ENCODE measurements at regions not wholly inside any gene's neighbourhood (a gene's known extent, or its start where the extent isn't known, plus 50 kb on each side); places are given as distances from the start of the nearest gene placed in this dataset.

GRCh38 chr2:224111576-224111975, 72.5 kb upstream of the SERPINE2 start:
- Mint-ChIP-seq H3K4me1 (no peaks in the 10 kb centered on the region), H3K4me3 (no peak overlapping the region), H3K27ac (no peak overlapping the region), H3K9me3 (peaks cover 15% of the 10 kb centered on the region), H3K27me3 (ENCODE audit: insufficient read depth, low read depth) (no peaks in the 10 kb centered on the region), H3K36me3 (no peaks in the 10 kb centered on the region)
- no peak overlapping the region for H2AFZ ChIP-seq (replicated peaks)
- no peak overlapping the region for H3K4me2 ChIP-seq
- H3K79me2 ChIP-seq (ENCODE audit: low read depth): no peaks in the 10 kb centered on the region
- H3K27me3 ChIP-seq: no peaks in the 10 kb centered on the region
- TF ChIP-seq EZH2 (IDR thresholded peaks at IDR 0.05): no peak
- TF ChIP-seq EZH2phosphoT487 (IDR thresholded peaks at IDR 0.05): no peak
- no peak for TF ChIP-seq CTCF (IDR thresholded peaks at IDR 0.05)
- H3K9ac ChIP-seq: no peak overlapping the region
- no peaks in the 10 kb centered on the region for H3K4me1 ChIP-seq
- H3K4me3 ChIP-seq: no peak overlapping the region
- no peaks in the 10 kb centered on the region for H3F3A ChIP-seq (ENCODE audit: low read depth)
- DNase-seq (ENCODE audit: low spot score): no peak
- H3K27ac ChIP-seq: no peak overlapping the region
- no peaks in the 10 kb centered on the region for H3K36me3 ChIP-seq
- no peaks in the 10 kb centered on the region for H3K9me3 ChIP-seq (ENCODE audit: low read depth)
- H4K20me1 ChIP-seq (ENCODE audit: low read depth): no peaks in the 10 kb centered on the region

- Histone ChIP-seq H3F3A (ENCODE audit: low read depth) (no peaks in the 10 kb centered on the region), H2AFZ (replicated peaks) (no peak overlapping the region), H3K4me2 (no peak overlapping the region), H3K36me3 (no peaks in the 10 kb centered on the region), H3K27me3 (no peaks in the 10 kb centered on the region), H3K9ac (no peak overlapping the region), H3K27ac (no peak overlapping the region), H3K79me2 (ENCODE audit: low read depth) (no peaks in the 10 kb centered on the region), H4K20me1 (ENCODE audit: low read depth) (no peaks in the 10 kb centered on the region), H3K9me3 (ENCODE audit: low read depth) (no peaks in the 10 kb centered on the region), H3K4me1 (no peaks in the 10 kb centered on the region), H3K4me3 (no peak overlapping the region)
- Mint-ChIP-seq H3K4me1 (no peaks in the 10 kb centered on the region), H3K27ac (no peak overlapping the region), H3K36me3 (no peaks in the 10 kb centered on the region), H3K4me3 (no peak overlapping the region), H3K27me3 (ENCODE audit: insufficient read depth, low read depth) (no peaks in the 10 kb centered on the region), H3K9me3 (peaks cover 15% of the 10 kb centered on the region)
- DNase-seq (ENCODE audit: low spot score): no peak
- TF ChIP-seq EZH2 (IDR thresholded peaks at IDR 0.05) (no peak), CTCF (IDR thresholded peaks at IDR 0.05) (no peak), EZH2phosphoT487 (IDR thresholded peaks at IDR 0.05) (no peak)
Observed at GRCh38 chr2:224110811-224111210, 71.7 kb upstream of the SERPINE2 start.

- no peaks in the 10 kb centered on the region for H3K27me3 ChIP-seq
- H3K27ac ChIP-seq: no peak overlapping the region
- H3K9ac ChIP-seq: no peak overlapping the region
- H3K36me3 Mint-ChIP-seq: no peaks in the 10 kb centered on the region
- no peak for DNase-seq (ENCODE audit: low spot score)
- H4K20me1 ChIP-seq (ENCODE audit: low read depth): no peaks in the 10 kb centered on the region
- no peaks in the 10 kb centered on the region for H3K36me3 ChIP-seq
- H3K27me3 Mint-ChIP-seq (ENCODE audit: insufficient read depth, low read depth): no peaks in the 10 kb centered on the region
- no peaks in the 10 kb centered on the region for H3K4me1 ChIP-seq
- no peak overlapping the region for H2AFZ ChIP-seq (replicated peaks)
- H3K9me3 ChIP-seq (ENCODE audit: low read depth): no peaks in the 10 kb centered on the region
- no peak overlapping the region for H3K4me3 Mint-ChIP-seq
- peak overlapping the region; percentile 10 for H3K27ac Mint-ChIP-seq
- no peak overlapping the region for H3K4me2 ChIP-seq
- TF ChIP-seq CTCF (IDR thresholded peaks at IDR 0.05): no peak
- TF ChIP-seq EZH2phosphoT487 (IDR thresholded peaks at IDR 0.05): no peak
- TF ChIP-seq EZH2 (IDR thresholded peaks at IDR 0.05): no peak
- no peaks in the 10 kb centered on the region for H3K79me2 ChIP-seq (ENCODE audit: low read depth)
- peaks cover 9% of the 10 kb centered on the region for H3K9me3 Mint-ChIP-seq
- H3K4me1 Mint-ChIP-seq: no peaks in the 10 kb centered on the region
- no peaks in the 10 kb centered on the region for H3F3A ChIP-seq (ENCODE audit: low read depth)
- H3K4me3 ChIP-seq: no peak overlapping the region
Observed at GRCh38 chr2:224109751-224110150, 70.7 kb upstream of the SERPINE2 start.

GRCh38 chr2:224106794-224107193, 67.7 kb upstream of the SERPINE2 start:
- no peaks in the 10 kb centered on the region for H3K79me2 ChIP-seq (ENCODE audit: low read depth)
- Mint-ChIP-seq H3K27me3 (ENCODE audit: insufficient read depth, low read depth) (no peaks in the 10 kb centered on the region), H3K9me3 (peaks cover 2% of the 10 kb centered on the region), H3K4me1 (no peaks in the 10 kb centered on the region), H3K36me3 (no peaks in the 10 kb centered on the region), H3K27ac (no peak overlapping the region), H3K4me3 (no peak overlapping the region)
- no peak overlapping the region for H3K27ac ChIP-seq
- no peak overlapping the region for H3K4me2 ChIP-seq
- no peak for TF ChIP-seq EZH2phosphoT487 (IDR thresholded peaks at IDR 0.05)
- TF ChIP-seq CTCF (IDR thresholded peaks at IDR 0.05): no peak
- TF ChIP-seq EZH2 (IDR thresholded peaks at IDR 0.05): no peak
- H3K27me3 ChIP-seq: no peaks in the 10 kb centered on the region
- no peaks in the 10 kb centered on the region for H3K9me3 ChIP-seq (ENCODE audit: low read depth)
- H3F3A ChIP-seq (ENCODE audit: low read depth): no peaks in the 10 kb centered on the region
- no peak overlapping the region for H2AFZ ChIP-seq (replicated peaks)
- H3K9ac ChIP-seq: no peak overlapping the region
- H3K36me3 ChIP-seq: no peaks in the 10 kb centered on the region
- no peak overlapping the region for H3K4me3 ChIP-seq
- no peaks in the 10 kb centered on the region for H3K4me1 ChIP-seq
- DNase-seq (ENCODE audit: low spot score): no peak
- H4K20me1 ChIP-seq (ENCODE audit: low read depth): no peaks in the 10 kb centered on the region
